HEK293T (cell line): ENCODE measurements at regions not wholly inside any gene's neighbourhood (a gene's known extent, or its start where the extent isn't known, plus 50 kb on each side); places are given as distances from the start of the nearest gene placed in this dataset.

Experiments used
- ELF4 ChIP-seq: fragments of 450-650 bp; IDR thresholded peaks from 2 replicates; pipeline ENCODE4 v1.6.1; 2017; ENCODE audit warnings: antibody characterized with exemption
- SP1 ChIP-seq: fragments of 450-650 bp; IDR thresholded peaks from 2 replicates; pipeline ENCODE4 v1.6.1; 2017

- TF ChIP-seq SP1 = no peak
- TF ChIP-seq ELF4 = no peak
Observed at GRCh38 chrX:144566592-144566991, 680.7 kb upstream of the SPANXN1 start.
